BE2C (cell line): ENCODE measurements at regions not wholly inside any gene's neighbourhood (a gene's known extent, or its start where the extent isn't known, plus 50 kb on each side); places are given as distances from the start of the nearest gene placed in this dataset.

Source experiments
- DNase-seq: peaks from one replicate; pipeline ENCODE4 v3.0.0-alpha.2; 2020
- H3K27me3 ChIP-seq: fragments of 250-450 bp; sonication (Bioruptor Pico); 2 replicates; pipeline ENCODE4 v1.5.1; 2020; ENCODE audit warnings: mild to moderate bottlenecking
- H3K36me3 ChIP-seq: fragments of 250-450 bp; sonication (Bioruptor Pico); 2 replicates; pipeline ENCODE4 v1.5.1; 2020; ENCODE audit warnings: mild to moderate bottlenecking
- H3K4me1 ChIP-seq: fragments of 250-450 bp; sonication (Bioruptor Pico); 2 replicates; pipeline ENCODE4 v1.5.1; 2020
- H3K4me3 ChIP-seq: 2 replicates; pipeline ENCODE4 v1.5.1; 2011; ENCODE audit warnings: low read depth, low read length
- H3K9me3 ChIP-seq: fragments of 250-450 bp; sonication (Bioruptor Pico); 2 replicates; pipeline ENCODE4 v1.5.1; 2020
- CTCF ChIP-seq: IDR thresholded peaks from 2 replicates; pipeline ENCODE4 v1.5.1; 2012; ENCODE audit warnings: mild to moderate bottlenecking, low read depth, low read length

- no peak for TF ChIP-seq CTCF
- DNase-seq: no peak
- H3K4me1 ChIP-seq: no peaks in the 10 kb centered on the region
These were observed 263.0 kb upstream of the NEBL start for GRCh38 chr10:21160116-21160515.

DNA sequence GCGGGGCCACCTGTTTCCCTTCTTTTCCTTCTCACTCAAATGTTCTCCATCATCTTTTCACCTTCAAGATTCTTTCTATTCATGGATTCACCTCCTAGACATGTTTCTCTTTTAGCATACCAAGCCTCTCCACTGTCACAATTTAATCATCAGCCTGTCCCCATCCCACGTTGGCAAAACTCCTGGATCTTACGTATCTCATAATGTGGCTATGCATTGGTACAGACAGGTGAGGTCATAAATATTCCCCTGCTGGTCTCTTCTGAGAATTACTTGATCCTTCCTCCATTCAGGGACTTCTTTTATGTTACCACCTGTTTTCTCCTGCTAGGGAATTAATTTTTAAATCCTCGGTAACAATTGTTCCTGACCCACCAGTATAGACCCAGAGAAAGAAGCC, 262.6 kb upstream of the NEBL start:
- H3K4me3 ChIP-seq: no peak overlapping the region
- no peak for DNase-seq
- H3K4me1 ChIP-seq: no peaks in the 10 kb centered on the region

More at GRCh38 chr10:21160116-21160515, 263.0 kb upstream of the NEBL start:
- no peaks in the 10 kb centered on the region for H3K9me3 ChIP-seq
- no peaks in the 10 kb centered on the region for H3K36me3 ChIP-seq
- H3K27me3 ChIP-seq: no peaks in the 10 kb centered on the region
- no peak overlapping the region for H3K4me3 ChIP-seq

DNA sequence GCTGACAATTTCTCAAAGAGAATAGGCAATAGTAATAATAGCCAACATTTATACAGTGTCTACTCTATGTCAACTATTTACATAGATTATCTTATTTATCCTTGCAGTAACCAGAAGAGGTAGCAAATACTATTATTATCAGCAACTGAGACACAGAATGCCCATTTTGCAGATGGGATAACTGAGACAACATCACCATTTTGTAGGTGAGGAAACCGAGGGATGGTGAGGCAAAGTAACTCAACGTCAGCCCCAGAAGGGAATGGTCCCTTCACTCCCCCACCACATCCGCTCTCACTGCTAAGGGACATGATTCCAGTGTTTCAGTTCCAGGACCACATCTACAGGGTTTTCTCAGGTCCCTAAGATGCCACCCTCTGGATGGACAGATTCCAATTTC, 261.2 kb upstream of the NEBL start:
- TF ChIP-seq CTCF: no peak
- no peaks in the 10 kb centered on the region for H3K9me3 ChIP-seq
- no peak for DNase-seq
- no peaks in the 10 kb centered on the region for H3K4me1 ChIP-seq
- H3K4me3 ChIP-seq: no peak overlapping the region
- H3K36me3 ChIP-seq: no peaks in the 10 kb centered on the region
- no peaks in the 10 kb centered on the region for H3K27me3 ChIP-seq

More for the DNA sequence above, 262.6 kb upstream of the NEBL start:
- no peaks in the 10 kb centered on the region for H3K27me3 ChIP-seq
- H3K9me3 ChIP-seq: no peaks in the 10 kb centered on the region
- no peak for TF ChIP-seq CTCF
- no peaks in the 10 kb centered on the region for H3K36me3 ChIP-seq

GRCh38 chr10:21157664-21158063, 260.6 kb upstream of the NEBL start:
- no peak for DNase-seq
- no peak for TF ChIP-seq CTCF

DNA sequence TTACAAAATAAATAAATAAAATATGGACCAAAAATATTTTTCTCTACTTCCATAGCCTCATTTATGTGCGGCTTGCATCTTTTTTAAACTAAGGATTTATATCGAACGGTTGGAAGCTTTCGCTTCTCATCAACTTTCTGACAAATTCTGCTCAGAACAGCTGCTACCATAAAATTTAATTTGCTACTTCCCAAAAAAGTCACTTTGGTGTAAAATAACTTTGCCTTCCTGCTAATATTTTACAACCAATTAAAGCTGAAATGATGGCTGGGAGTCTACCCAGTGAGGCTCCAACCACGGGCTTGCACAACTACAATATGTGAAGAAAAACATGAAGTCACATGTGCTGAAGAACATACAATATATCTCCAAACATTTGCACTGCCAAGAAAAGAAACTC, 253.1 kb upstream of the NEBL start:
- Histone ChIP-seq H3K4me3 (no peak overlapping the region), H3K4me1 (no peaks in the 10 kb centered on the region), H3K9me3 (no peaks in the 10 kb centered on the region), H3K27me3 (no peaks in the 10 kb centered on the region), H3K36me3 (no peaks in the 10 kb centered on the region)
- no peak for DNase-seq
- no peak for TF ChIP-seq CTCF

More at GRCh38 chr10:21157664-21158063, 260.6 kb upstream of the NEBL start:
- no peaks in the 10 kb centered on the region for H3K9me3 ChIP-seq
- no peaks in the 10 kb centered on the region for H3K27me3 ChIP-seq
- no peak overlapping the region for H3K4me3 ChIP-seq
- H3K36me3 ChIP-seq: no peaks in the 10 kb centered on the region
- no peaks in the 10 kb centered on the region for H3K4me1 ChIP-seq

GRCh38 chr10:21146436-21146789, 249.3 kb upstream of the NEBL start:
- Histone ChIP-seq H3K9me3 (no peaks in the 10 kb centered on the region), H3K4me3 (no peak overlapping the region), H3K36me3 (no peaks in the 10 kb centered on the region), H3K4me1 (no peaks in the 10 kb centered on the region), H3K27me3 (no peaks in the 10 kb centered on the region)
- no peak for TF ChIP-seq CTCF
- no peak for DNase-seq
